Activated CD8-positive, alpha-beta memory T cell treated with anti-CD3 and anti-CD28 coated beads, Interleukin-2, amount 10 ng/mL, durations not matched to agents 7 days and 5 days (primary cell): ENCODE measurements at regions not wholly inside any gene's neighbourhood (a gene's known extent, or its start where the extent isn't known, plus 50 kb on each side); places are given as distances from the start of the nearest gene placed in this dataset.

Source experiments
- ATAC-seq: fragments of 150-1000 bp; cut with Tn5 transposase; one replicate; pipeline ENCODE4 v1.10.0; 2021; ENCODE audit warnings: moderate library complexity
- CTCF ChIA-PET: fragments of 350-600 bp; sonication (Branson Sonifier 250); formaldehyde crosslinking; loops from one replicate; lab custom pipeline; 2021; ENCODE audit warnings: antibody characterized with exemption; lab: Charles Lee
- DNase-seq: peaks from one replicate; pipeline ENCODE4 v3.0.0-alpha.2; 2020
- H3K27ac Mint-ChIP-seq: one replicate; pipeline ENCODE4 v1.8.0; 2021; ENCODE audit warnings: mild to moderate bottlenecking, mixed read lengths
- H3K27me3 Mint-ChIP-seq: one replicate; pipeline ENCODE4 v1.8.0; 2021; ENCODE audit warnings: mixed read lengths
- H3K36me3 Mint-ChIP-seq: one replicate; pipeline ENCODE4 v1.8.0; 2021; ENCODE audit warnings: mild to moderate bottlenecking, mixed read lengths
- H3K4me1 Mint-ChIP-seq: one replicate; pipeline ENCODE4 v1.8.0; 2021; ENCODE audit warnings: mixed read lengths
- H3K4me3 Mint-ChIP-seq: one replicate; pipeline ENCODE4 v1.8.0; 2021; ENCODE audit warnings: mild to moderate bottlenecking, moderate library complexity, mixed read lengths
- H3K9me3 Mint-ChIP-seq: one replicate; pipeline ENCODE4 v1.8.0; 2022; ENCODE audit warnings: low read depth, mixed read lengths

DNA sequence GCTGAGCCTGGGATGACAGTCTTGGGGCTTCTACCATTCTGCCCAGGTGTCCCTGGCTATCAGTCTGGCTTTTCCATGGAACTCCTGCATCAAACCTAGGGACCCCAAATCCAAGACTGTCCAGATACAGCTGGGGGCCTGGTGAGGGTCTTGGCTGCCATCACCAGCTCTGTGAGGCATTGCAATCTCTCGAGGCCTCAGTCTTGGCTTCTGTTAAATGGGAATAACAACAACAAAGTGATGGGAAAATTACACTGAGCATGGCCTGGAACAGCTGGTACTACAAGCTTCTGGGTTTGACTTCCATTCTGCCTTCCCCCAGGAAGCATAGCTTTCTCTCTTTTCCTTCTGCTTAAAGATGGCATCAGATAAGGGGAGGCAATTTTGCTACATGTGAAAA is 50.0 kb upstream of the LCTL start:
- H3K27me3 Mint-ChIP-seq: peaks cover 5% of the 10 kb centered on the region
- no peak for DNase-seq
- no peak overlapping the region for H3K4me3 Mint-ChIP-seq
- H3K4me1 Mint-ChIP-seq: peaks cover 9% of the 10 kb centered on the region
- ATAC-seq: no peak
- CTCF ChIA-PET: interaction anchor here (1.2 to 4.6 kb wide), 2 partner anchors 11 to 236 kb away, joined by 3 to 33 read pairs; no protein-coding TSS in a partner anchor
- H3K27ac Mint-ChIP-seq: no peak overlapping the region
- no peaks in the 10 kb centered on the region for H3K36me3 Mint-ChIP-seq
- no peaks in the 10 kb centered on the region for H3K9me3 Mint-ChIP-seq

DNA sequence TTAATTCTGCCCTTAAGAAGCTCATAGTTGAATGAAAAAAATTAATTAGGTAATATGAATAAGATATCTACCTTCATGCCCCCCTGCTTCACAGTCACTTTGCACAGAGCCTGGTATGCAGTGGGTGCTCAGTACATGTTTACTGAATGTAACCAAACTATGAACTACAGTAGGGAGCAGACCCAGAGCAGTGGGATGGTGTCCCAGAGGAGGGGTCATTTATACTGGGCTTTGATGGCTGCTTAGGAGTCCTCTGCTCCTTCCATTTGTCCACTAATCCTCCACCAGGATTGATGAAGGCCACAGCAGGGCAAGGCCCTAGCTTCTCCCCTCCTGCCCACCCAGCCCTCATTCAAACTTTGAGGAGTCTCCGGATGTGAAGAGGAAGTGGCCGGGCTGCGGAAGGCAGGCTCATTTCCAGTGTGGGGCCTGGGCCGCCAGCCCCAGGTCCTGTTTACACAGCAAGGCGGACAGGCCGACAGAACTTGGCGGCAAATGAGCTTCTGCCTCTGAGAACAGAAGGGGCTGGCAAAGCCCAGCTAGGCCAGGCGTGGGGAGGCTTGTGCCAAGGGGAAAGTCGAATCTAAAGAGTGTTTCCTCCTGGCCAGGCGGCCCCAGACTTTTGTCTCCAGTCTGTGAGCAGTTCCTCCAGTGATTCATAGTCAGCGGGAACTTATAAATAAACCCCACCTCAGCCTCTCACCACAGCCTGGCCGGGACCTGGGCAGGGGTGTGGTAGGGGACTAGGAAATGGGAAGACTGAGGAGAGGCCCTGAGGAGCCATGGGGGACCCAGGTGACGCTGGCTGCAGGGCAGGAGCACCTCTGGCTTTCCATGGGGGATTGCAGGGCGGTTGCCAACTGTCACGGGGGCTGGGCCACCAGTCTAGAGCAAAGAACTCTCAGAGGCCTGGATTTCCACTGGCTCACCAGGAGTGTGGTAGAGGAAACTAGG is 51.6 kb upstream of the LCTL start:
- no peak for ATAC-seq
- Mint-ChIP-seq H3K36me3 (no peaks in the 10 kb centered on the region), H3K4me1 (peaks cover 9% of the 10 kb centered on the region)

DNA sequence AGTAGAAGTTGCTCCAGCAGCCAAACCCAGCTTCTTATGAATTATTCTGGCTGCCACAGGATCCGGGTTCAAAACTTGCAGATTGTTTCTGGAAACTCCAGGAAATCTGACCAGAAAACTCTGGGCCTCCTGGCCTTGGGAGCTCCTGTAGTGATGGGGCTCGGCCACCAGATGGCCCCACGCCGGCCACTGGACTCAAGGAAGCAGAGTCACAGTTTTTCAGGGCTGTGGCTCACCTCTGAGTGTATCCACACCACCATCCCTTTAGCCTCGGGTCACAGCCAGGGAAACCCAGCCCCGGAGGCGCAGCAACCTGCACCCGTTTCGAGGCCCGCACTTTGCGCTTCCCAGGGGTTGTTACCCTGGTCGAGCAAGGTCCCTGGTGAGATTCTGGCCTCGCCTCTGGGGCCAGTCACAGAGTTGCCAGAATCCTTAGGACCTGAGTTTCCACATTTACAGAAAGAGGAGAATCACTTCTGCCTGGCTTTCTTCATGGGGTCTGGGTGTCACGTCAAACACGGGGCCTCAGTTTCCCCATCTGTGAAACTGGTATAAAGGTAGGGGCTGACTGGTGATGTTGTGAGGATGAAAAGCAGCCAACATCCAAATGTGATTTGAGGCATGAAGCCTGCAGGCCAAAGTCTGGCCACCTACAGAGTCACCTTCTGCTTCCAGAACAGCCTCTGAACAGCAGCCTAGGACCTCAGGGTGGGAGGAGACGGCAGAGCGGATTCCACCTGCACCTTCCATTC is 53.5 kb upstream of the LCTL start:
- H3K4me3 Mint-ChIP-seq: no peak overlapping the region
- H3K9me3 Mint-ChIP-seq: no peaks in the 10 kb centered on the region
- ATAC-seq (no peak), DNase-seq (peak; percentile 59)
- H3K27me3 Mint-ChIP-seq: peaks cover 30% of the 10 kb centered on the region
- no peak overlapping the region for H3K27ac Mint-ChIP-seq
- H3K4me1 Mint-ChIP-seq: peaks cover 9% of the 10 kb centered on the region
- H3K36me3 Mint-ChIP-seq: no peaks in the 10 kb centered on the region
- CTCF ChIA-PET: interaction anchor here (0.7 to 4.6 kb wide), 41 partner anchors 8 to 239 kb away, joined by 3 to 33 read pairs (median 4); partner anchors contain the start of gene LCTL

More for the DNA sequence above, 51.6 kb upstream of the LCTL start:
- CTCF ChIA-PET: interaction anchor here (1.2 to 4.6 kb wide), 3 partner anchors 12 to 234 kb away, joined by 3 to 33 read pairs (median 8); no protein-coding TSS in a partner anchor
- DNase-seq: no peak
- peaks cover 16% of the 10 kb centered on the region for H3K27me3 Mint-ChIP-seq
- H3K9me3 Mint-ChIP-seq: no peaks in the 10 kb centered on the region
- H3K4me3 Mint-ChIP-seq: no peak overlapping the region
- H3K27ac Mint-ChIP-seq: no peak overlapping the region

DNA sequence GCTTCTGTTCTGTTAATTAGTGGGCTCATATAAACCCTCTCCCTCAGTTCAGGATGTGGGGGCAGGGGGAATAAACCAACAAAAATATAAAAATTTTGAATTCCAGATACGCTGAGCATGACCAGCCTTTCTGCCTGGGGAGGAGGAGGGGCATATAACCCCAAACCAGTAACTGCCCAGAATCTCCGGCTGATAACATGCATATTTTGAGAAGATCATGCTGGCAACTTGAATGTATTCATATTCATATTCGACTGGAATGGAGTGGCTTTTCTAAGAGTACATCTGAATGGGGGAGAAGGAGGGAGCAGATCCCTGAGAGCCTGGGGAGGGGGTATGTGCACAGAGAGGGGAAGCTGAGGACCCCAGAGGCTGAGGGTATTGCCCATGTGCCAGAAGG is 54.5 kb upstream of the LCTL start:
- H3K4me3 Mint-ChIP-seq: no peak overlapping the region
- ATAC-seq (no peak), DNase-seq (no peak)
- H3K36me3 Mint-ChIP-seq: no peaks in the 10 kb centered on the region
- peaks cover 30% of the 10 kb centered on the region for H3K27me3 Mint-ChIP-seq
- peaks cover 9% of the 10 kb centered on the region for H3K4me1 Mint-ChIP-seq
- H3K9me3 Mint-ChIP-seq: no peaks in the 10 kb centered on the region
- H3K27ac Mint-ChIP-seq: no peak overlapping the region
- CTCF ChIA-PET: interaction anchor here (0.9 to 4.6 kb wide), 2 partner anchors 13 to 231 kb away, joined by 3 to 33 read pairs; no protein-coding TSS in a partner anchor

- Mint-ChIP-seq H3K27me3 (peaks cover 30% of the 10 kb centered on the region), H3K4me3 (no peak overlapping the region), H3K27ac (no peak overlapping the region), H3K36me3 (no peaks in the 10 kb centered on the region), H3K4me1 (peaks cover 9% of the 10 kb centered on the region), H3K9me3 (no peaks in the 10 kb centered on the region)
- no peak for ATAC-seq
- CTCF ChIA-PET: interaction anchor here (0.9 kb wide), 1 partner anchor 13 kb away, joined by 3 read pairs; no protein-coding TSS in a partner anchor
- no peak for DNase-seq
Measured at GRCh38 chr15:66620744-66621344, 55.0 kb upstream of the LCTL start.

- H3K27ac Mint-ChIP-seq: no peak overlapping the region
- CTCF ChIA-PET: no interaction called here
- H3K36me3 Mint-ChIP-seq: no peaks in the 10 kb centered on the region
- no peak overlapping the region for H3K4me3 Mint-ChIP-seq
- peaks cover 30% of the 10 kb centered on the region for H3K27me3 Mint-ChIP-seq
- H3K9me3 Mint-ChIP-seq: no peaks in the 10 kb centered on the region
- DNase-seq (no peak), ATAC-seq (no peak)
- peaks cover 6% of the 10 kb centered on the region for H3K4me1 Mint-ChIP-seq
Measured at GRCh38 chr15:66621491-66622467, 56.0 kb upstream of the LCTL start.

- no peak overlapping the region for H3K27ac Mint-ChIP-seq
- DNase-seq (no peak), ATAC-seq (no peak)
- H3K4me3 Mint-ChIP-seq: no peak overlapping the region
- CTCF ChIA-PET: no interaction called here
- no peaks in the 10 kb centered on the region for H3K36me3 Mint-ChIP-seq
- peaks cover 30% of the 10 kb centered on the region for H3K27me3 Mint-ChIP-seq
- no peaks in the 10 kb centered on the region for H3K9me3 Mint-ChIP-seq
- H3K4me1 Mint-ChIP-seq: peaks cover 2% of the 10 kb centered on the region
Measured at GRCh38 chr15:66622591-66623022, 56.8 kb upstream of the LCTL start.

GRCh38 chr15:66623801-66624453 is 58.1 kb upstream of the LCTL start:
- no peaks in the 10 kb centered on the region for H3K9me3 Mint-ChIP-seq
- H3K27me3 Mint-ChIP-seq: peaks cover 33% of the 10 kb centered on the region
- no peak overlapping the region for H3K27ac Mint-ChIP-seq
- no peaks in the 10 kb centered on the region for H3K4me1 Mint-ChIP-seq
- no peaks in the 10 kb centered on the region for H3K36me3 Mint-ChIP-seq
- CTCF ChIA-PET: interaction anchor here (1.4 kb wide), 1 partner anchor 227 kb away, joined by 6 read pairs; no protein-coding TSS in a partner anchor
- H3K4me3 Mint-ChIP-seq: no peak overlapping the region
- DNase-seq: no peak
- ATAC-seq: no peak

GRCh38 chr15:66625531-66625930 is 59.7 kb upstream of the LCTL start:
- DNase-seq (no peak), ATAC-seq (no peak)
- Mint-ChIP-seq H3K27ac (no peak overlapping the region), H3K27me3 (peaks cover 30% of the 10 kb centered on the region), H3K9me3 (no peaks in the 10 kb centered on the region), H3K4me3 (no peak overlapping the region), H3K4me1 (no peaks in the 10 kb centered on the region), H3K36me3 (no peaks in the 10 kb centered on the region)
- CTCF ChIA-PET: no interaction called here

GRCh38 chr15:66625974-66626373 is 60.2 kb upstream of the LCTL start:
- no peak overlapping the region for H3K27ac Mint-ChIP-seq
- ATAC-seq (no peak), DNase-seq (no peak)
- no peaks in the 10 kb centered on the region for H3K4me1 Mint-ChIP-seq
- no peaks in the 10 kb centered on the region for H3K36me3 Mint-ChIP-seq
- no peak overlapping the region for H3K4me3 Mint-ChIP-seq
- H3K9me3 Mint-ChIP-seq: no peaks in the 10 kb centered on the region
- CTCF ChIA-PET: no interaction called here
- H3K27me3 Mint-ChIP-seq: peaks cover 26% of the 10 kb centered on the region

GRCh38 chr15:66628976-66629723 is 63.4 kb upstream of the LCTL start:
- H3K36me3 Mint-ChIP-seq: no peaks in the 10 kb centered on the region
- no peak overlapping the region for H3K27ac Mint-ChIP-seq
- peaks cover 2% of the 10 kb centered on the region for H3K27me3 Mint-ChIP-seq
- CTCF ChIA-PET: interaction anchor here (1.9 kb wide), 1 partner anchor 10 kb away, joined by 6 read pairs; no protein-coding TSS in a partner anchor
- H3K4me3 Mint-ChIP-seq: no peak overlapping the region
- no peaks in the 10 kb centered on the region for H3K9me3 Mint-ChIP-seq
- DNase-seq (no peak), ATAC-seq (no peak)
- H3K4me1 Mint-ChIP-seq: no peaks in the 10 kb centered on the region
